ENCODE measurements at regions not wholly inside any gene's neighbourhood (a gene's known extent, or its start where the extent isn't known, plus 50 kb on each side); places are given as distances from the start of the nearest gene placed in this dataset.

GRCh38 chr13:68319384-68319783 is 1089.2 kb upstream of the PCDH9 start:
- H3K36me3 ChIP-seq: no peaks in the 10 kb centered on the region
- in situ Hi-C loops (cut with MboI; ENCODE audit: low pct_ligation_motif_present in 1 of 4, low pct_unique_long_range_greater_than_20kb in 1 of 4, low sequenced_read_pairs in 3 of 4): no loop called here
- no peak overlapping the region for H3K4me3 ChIP-seq
- 73 to 77% methylated on average over 2 of the region's 2 CpGs for WGBS, 2 donors (ENCODE audit: low coverage in 1 of 2)
- TF ChIP-seq POLR2A (IDR thresholded peaks at IDR 0.05): no peak
- no peak for TF ChIP-seq EP300 (IDR thresholded peaks at IDR 0.05; ENCODE audit: low read depth)
- no peak for TF ChIP-seq POLR2AphosphoS5 (IDR thresholded peaks at IDR 0.05)
- TF ChIP-seq CTCF (IDR thresholded peaks at IDR 0.05): no peak
- no peak overlapping the region for H3K27ac ChIP-seq
- peaks cover 0 to 5% of the 10 kb centered on the region in 2 donors for H3K9me3 ChIP-seq
- intact Hi-C loops (cut with DNase I; ENCODE audit: low total_unique reads): no loop called here
- no peaks in the 10 kb centered on the region for H3K27me3 ChIP-seq
- DNase-seq: no peak
- no peaks in the 10 kb centered on the region for H3K4me1 ChIP-seq

- no peaks in the 10 kb centered on the region for H3K9me3 ChIP-seq
- intact Hi-C loops (cut with DNase I; ENCODE audit: low total_unique reads): no loop called here
- no peak for DNase-seq
- H3K36me3 ChIP-seq: no peaks in the 10 kb centered on the region
- no peak overlapping the region for H3K27ac ChIP-seq
- 0 to 19% methylated on average over 1 of the region's 1 CpG for WGBS, 2 donors (ENCODE audit: low coverage in 1 of 2)
- no peak overlapping the region for H3K4me3 ChIP-seq
- no peaks in the 10 kb centered on the region for H3K27me3 ChIP-seq
- H3K4me1 ChIP-seq: no peaks in the 10 kb centered on the region
- TF ChIP-seq CTCF (IDR thresholded peaks at IDR 0.05): peak in 4 of 5 experiments; percentile 38 to 52 (median 41)
- TF ChIP-seq POLR2AphosphoS5 (IDR thresholded peaks at IDR 0.05): no peak
- in situ Hi-C loops (cut with MboI; ENCODE audit: low pct_ligation_motif_present in 1 of 4, low pct_unique_long_range_greater_than_20kb in 1 of 4, low sequenced_read_pairs in 3 of 4): no loop called here
Measured at GRCh38 chr13:68304286-68304893, 1074.3 kb upstream of the PCDH9 start.

GRCh38 chr13:68293631-68294030 is 1063.5 kb upstream of the PCDH9 start:
- Histone ChIP-seq H3K27ac (no peak overlapping the region), H3K4me1 (no peaks in the 10 kb centered on the region), H3K27me3 (no peaks in the 10 kb centered on the region), H3K36me3 (no peaks in the 10 kb centered on the region), H3K9me3 (no peaks in the 10 kb centered on the region), H3K4me3 (no peak overlapping the region)
- intact Hi-C loops (cut with DNase I; ENCODE audit: low total_unique reads) (no loop called here), in situ Hi-C loops (cut with MboI; ENCODE audit: low pct_ligation_motif_present in 1 of 4, low pct_unique_long_range_greater_than_20kb in 1 of 4, low sequenced_read_pairs in 3 of 4) (no loop called here)
- no peak for TF ChIP-seq EP300 (IDR thresholded peaks at IDR 0.05; ENCODE audit: low read depth)
- no peak for TF ChIP-seq POLR2AphosphoS5 (IDR thresholded peaks at IDR 0.05)
- no peak for TF ChIP-seq POLR2A (IDR thresholded peaks at IDR 0.05)
- TF ChIP-seq CTCF (IDR thresholded peaks at IDR 0.05): no peak
- DNase-seq: no peak

GRCh38 chr13:68292601-68293000 is 1062.5 kb upstream of the PCDH9 start:
- Histone ChIP-seq H3K36me3 (no peaks in the 10 kb centered on the region), H3K27me3 (no peaks in the 10 kb centered on the region), H3K9me3 (no peaks in the 10 kb centered on the region), H3K27ac (no peak overlapping the region), H3K4me1 (no peaks in the 10 kb centered on the region), H3K4me3 (no peak overlapping the region)
- 36 to 68% methylated on average over 2 of the region's 2 CpGs for WGBS, 2 donors (ENCODE audit: low coverage in 1 of 2)
- intact Hi-C loops (cut with DNase I; ENCODE audit: low total_unique reads) (no loop called here), in situ Hi-C loops (cut with MboI; ENCODE audit: low pct_ligation_motif_present in 1 of 4, low pct_unique_long_range_greater_than_20kb in 1 of 4, low sequenced_read_pairs in 3 of 4) (no loop called here)
- no peak for DNase-seq
- TF ChIP-seq POLR2A (IDR thresholded peaks at IDR 0.05) (no peak), CTCF (IDR thresholded peaks at IDR 0.05) (no peak), POLR2AphosphoS5 (IDR thresholded peaks at IDR 0.05) (no peak), EP300 (IDR thresholded peaks at IDR 0.05; ENCODE audit: low read depth) (no peak)

Measured in transverse colon (tissue), 4 donors.